Hepatocyte (in vitro differentiated cells): ENCODE measurements at regions not wholly inside any gene's neighbourhood (a gene's known extent, or its start where the extent isn't known, plus 50 kb on each side); places are given as distances from the start of the nearest gene placed in this dataset.

Experiments used
- DNase-seq: peaks from one replicate; pipeline ENCODE4 v3.0.0-alpha.2; 2016; ENCODE audit warnings: low spot score
- H2AFZ ChIP-seq: fragments of 200-600 bp; sonication (generic); 2 replicates; pipeline ENCODE4 v1.6.0; 2016; ENCODE audit warnings: antibody characterized with exemption, mild to moderate bottlenecking
- H3K27ac ChIP-seq: fragments of 200-600 bp; sonication (generic); 2 replicates; pipeline ENCODE4 v1.5.1; 2016; ENCODE audit warnings: mild to moderate bottlenecking
- H3K27me3 ChIP-seq: fragments of 200-600 bp; sonication (generic); 2 replicates; pipeline ENCODE4 v1.6.1; 2016
- H3K36me3 ChIP-seq: fragments of 200-600 bp; sonication (generic); replicated peaks from 2 replicates; pipeline ENCODE4 v1.5.1; 2016; ENCODE audit warnings: low read depth; ENCODE audit not compliant: insufficient read depth
- H3K4me1 ChIP-seq: fragments of 200-600 bp; sonication (generic); 2 replicates; pipeline ENCODE4 v1.5.1; 2016; ENCODE audit warnings: mild to moderate bottlenecking, moderate library complexity; ENCODE audit not compliant: insufficient read depth
- H3K4me2 ChIP-seq: fragments of 200-600 bp; sonication (generic); 2 replicates; pipeline ENCODE4 v1.6.0; 2016
- H3K4me3 ChIP-seq: fragments of 200-600 bp; sonication (generic); 2 replicates; pipeline ENCODE4 v1.5.1; 2016; ENCODE audit warnings: mild to moderate bottlenecking
- H3K79me2 ChIP-seq: fragments of 200-600 bp; sonication (generic); 2 replicates; pipeline ENCODE4 v1.6.0; 2017; ENCODE audit warnings: mild to moderate bottlenecking
- H3K9me2 ChIP-seq: fragments of 200-600 bp; sonication (generic); replicated peaks from 2 replicates; pipeline ENCODE4 v1.6.0; 2017; ENCODE audit warnings: mild to moderate bottlenecking; ENCODE audit not compliant: insufficient read depth
- H3K9me3 ChIP-seq: fragments of 200-600 bp; sonication (generic); 2 replicates; pipeline ENCODE4 v1.5.1; 2016; ENCODE audit warnings: low read depth, mild to moderate bottlenecking
- H4K20me1 ChIP-seq: fragments of 200-600 bp; sonication (generic); 2 replicates; pipeline ENCODE4 v1.6.0; 2016; ENCODE audit warnings: mild to moderate bottlenecking; ENCODE audit not compliant: insufficient read depth, poor library complexity, severe bottlenecking
- CTCF ChIP-seq: fragments of 200-600 bp; sonication (generic); IDR thresholded peaks from 2 replicates; pipeline ENCODE4 v1.5.1; 2016; ENCODE audit warnings: antibody characterized with exemption, mild to moderate bottlenecking; ENCODE audit not compliant: poor library complexity
- EZH2 ChIP-seq: fragments of 200-600 bp; sonication (generic); IDR thresholded peaks from 2 replicates; pipeline ENCODE4 v1.6.1; 2016; ENCODE audit warnings: antibody characterized with exemption, mild to moderate bottlenecking, borderline replicate concordance
- EZH2phosphoT487 ChIP-seq: fragments of 200-600 bp; sonication (generic); IDR thresholded peaks from one replicate; pipeline ENCODE4 v1.6.1; 2018; ENCODE audit warnings: antibody characterized with exemption, mild to moderate bottlenecking, low read depth, moderate library complexity; ENCODE audit not compliant: unreplicated experiment, severe bottlenecking
- WGBS: methylation state at CpG from one replicate; pipeline ENCODE4 v1.1.6; 2016; ENCODE audit warnings: low lambda C conversion rate; ENCODE audit errors: missing lambda C conversion rate; 5-methylcytosine and 5-hydroxymethylcytosine counted together

- H3K27me3 ChIP-seq = no peaks in the 10 kb centered on the region
- H3K9me3 ChIP-seq = no peaks in the 10 kb centered on the region
- no peak overlapping the region for H3K27ac ChIP-seq
- no peaks in the 10 kb centered on the region for H3K79me2 ChIP-seq
- 84% methylated on average over 2 of the region's 2 CpGs for WGBS
- H2AFZ ChIP-seq = no peak overlapping the region
- no peak for DNase-seq
- no peaks in the 10 kb centered on the region for H3K4me1 ChIP-seq
- H3K4me2 ChIP-seq = no peak overlapping the region
- TF ChIP-seq CTCF (no peak), EZH2 (no peak), EZH2phosphoT487 (no peak)
- no peaks in the 10 kb centered on the region for H4K20me1 ChIP-seq
- no peaks in the 10 kb centered on the region for H3K36me3 ChIP-seq
- no peak overlapping the region for H3K4me3 ChIP-seq
- H3K9me2 ChIP-seq = no peaks in the 10 kb centered on the region
Measured at GRCh38 chr4:177770776-177771175, 328.5 kb upstream of the AGA start.

- TF ChIP-seq CTCF (no peak), EZH2 (no peak), EZH2phosphoT487 (no peak)
- no peaks in the 10 kb centered on the region for H3K4me1 ChIP-seq
- no peak overlapping the region for H3K4me2 ChIP-seq
- no peak overlapping the region for H2AFZ ChIP-seq
- no peaks in the 10 kb centered on the region for H4K20me1 ChIP-seq
- H3K27ac ChIP-seq = no peak overlapping the region
- H3K9me2 ChIP-seq = no peaks in the 10 kb centered on the region
- no peaks in the 10 kb centered on the region for H3K79me2 ChIP-seq
- H3K9me3 ChIP-seq = no peaks in the 10 kb centered on the region
- H3K36me3 ChIP-seq = no peaks in the 10 kb centered on the region
- 93% methylated on average over 1 of the region's 1 CpG for WGBS
- no peak overlapping the region for H3K4me3 ChIP-seq
- no peak for DNase-seq
- no peaks in the 10 kb centered on the region for H3K27me3 ChIP-seq
Measured at GRCh38 chr4:177771645-177772044, 329.4 kb upstream of the AGA start.

GRCh38 chr4:177778623-177779022 is 336.4 kb upstream of the AGA start:
- H3K4me2 ChIP-seq = no peak overlapping the region
- no peak for TF ChIP-seq CTCF
- no peak for TF ChIP-seq EZH2
- no peak for TF ChIP-seq EZH2phosphoT487
- no peak overlapping the region for H3K27ac ChIP-seq
- H3K9me2 ChIP-seq = no peaks in the 10 kb centered on the region
- WGBS = 95% methylated on average over 2 of the region's 2 CpGs
- no peaks in the 10 kb centered on the region for H3K27me3 ChIP-seq
- H3K4me3 ChIP-seq = no peak overlapping the region
- no peak overlapping the region for H2AFZ ChIP-seq
- no peaks in the 10 kb centered on the region for H3K36me3 ChIP-seq
- H3K9me3 ChIP-seq = no peaks in the 10 kb centered on the region
- no peaks in the 10 kb centered on the region for H3K4me1 ChIP-seq
- H4K20me1 ChIP-seq = no peaks in the 10 kb centered on the region
- no peaks in the 10 kb centered on the region for H3K79me2 ChIP-seq
- no peak for DNase-seq

GRCh38 chr4:177785000-177785399 is 342.8 kb upstream of the AGA start:
- Histone ChIP-seq H3K4me1 (peaks cover 15% of the 10 kb centered on the region), H3K36me3 (no peaks in the 10 kb centered on the region), H3K4me2 (no peak overlapping the region), H3K9me2 (no peaks in the 10 kb centered on the region), H3K4me3 (no peak overlapping the region), H3K9me3 (no peaks in the 10 kb centered on the region), H3K27me3 (no peaks in the 10 kb centered on the region), H3K27ac (no peak overlapping the region), H4K20me1 (no peaks in the 10 kb centered on the region), H3K79me2 (no peaks in the 10 kb centered on the region), H2AFZ (no peak overlapping the region)
- WGBS = 68% methylated on average over 4 of the region's 4 CpGs
- no peak for DNase-seq
- no peak for TF ChIP-seq CTCF
- no peak for TF ChIP-seq EZH2
- no peak for TF ChIP-seq EZH2phosphoT487
